Subcutaneous abdominal adipose tissue (tissue), 5 donors: ENCODE measurements at regions not wholly inside any gene's neighbourhood (a gene's known extent, or its start where the extent isn't known, plus 50 kb on each side); places are given as distances from the start of the nearest gene placed in this dataset.

Source experiments
- H3K27ac ChIP-seq: one replicate; pipeline ENCODE4 v1.7.0; 2013; ENCODE audit warnings: low read depth, mild to moderate bottlenecking, inconsistent platforms, low read length, moderate library complexity
- H3K27me3 ChIP-seq, 5 donors: one replicate each; pipeline ENCODE4 v1.7.0; 2013; ENCODE audit warnings: low read length in 5 of 5, inconsistent platforms in 1 of 5; ENCODE audit not compliant: control insufficient read depth in 5 of 5, insufficient read depth in 4 of 5
- H3K36me3 ChIP-seq, 5 donors: one replicate each; pipeline ENCODE4 v1.7.0; 2013; ENCODE audit warnings: low read length in 5 of 5; ENCODE audit not compliant: control insufficient read depth in 5 of 5, insufficient read depth in 5 of 5
- H3K4me1 ChIP-seq, 5 donors: one replicate each; pipeline ENCODE4 v1.7.0; 2013; ENCODE audit warnings: low read length in 5 of 5, mild to moderate bottlenecking in 3 of 5, moderate library complexity in 1 of 5; ENCODE audit not compliant: control insufficient read depth in 5 of 5, insufficient read depth in 5 of 5
- H3K4me3 ChIP-seq, 5 donors: one replicate each; pipeline ENCODE4 v1.7.0; 2013; ENCODE audit warnings: low read length in 5 of 5, low read depth in 1 of 5
- H3K9ac ChIP-seq, 5 donors: one replicate each; pipeline ENCODE4 v1.7.0; 2013; ENCODE audit warnings: low read length in 5 of 5, mild to moderate bottlenecking in 4 of 5, moderate library complexity in 3 of 5
- H3K9me3 ChIP-seq, 5 donors: one replicate each; pipeline ENCODE4 v1.7.0; 2013; ENCODE audit warnings: low read length in 5 of 5; ENCODE audit not compliant: control insufficient read depth in 5 of 5
- donor health status: healthy.
- donor health status: healthy.
- donor health status: healthy.
- donor health status: healthy.
- donor health status: healthy.

DNA sequence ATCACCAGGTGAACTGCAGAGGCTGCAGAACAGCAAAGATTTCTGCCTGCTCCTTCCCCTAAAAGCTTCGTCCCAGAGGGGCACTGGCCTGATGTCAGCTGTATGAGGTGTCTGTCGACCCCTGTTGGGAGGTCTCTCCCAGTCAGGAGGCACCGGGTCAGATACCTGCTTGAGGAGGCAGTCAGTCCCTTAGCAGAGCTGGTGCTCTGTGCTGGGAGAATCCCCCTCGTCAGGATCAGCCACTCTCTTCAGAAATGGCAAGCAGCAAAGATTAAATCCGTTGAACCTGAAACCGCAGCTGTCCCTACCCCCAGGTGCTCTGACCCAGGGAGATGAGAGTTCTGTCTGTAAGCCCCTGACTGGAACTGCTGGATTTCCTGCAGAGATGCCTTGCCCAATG is 1166.3 kb upstream of the ADGRL3 start:
- H3K9me3 ChIP-seq: peaks cover 0 to 3% (median 0%) of the 10 kb centered on the region in 5 donors
- no peaks in the 10 kb centered on the region for H3K27me3 ChIP-seq
- H3K27ac ChIP-seq: no peak overlapping the region
- H3K36me3 ChIP-seq: no peaks in the 10 kb centered on the region
- no peak overlapping the region for H3K4me3 ChIP-seq
- no peaks in the 10 kb centered on the region for H3K4me1 ChIP-seq
- H3K9ac ChIP-seq: no peak overlapping the region

DNA sequence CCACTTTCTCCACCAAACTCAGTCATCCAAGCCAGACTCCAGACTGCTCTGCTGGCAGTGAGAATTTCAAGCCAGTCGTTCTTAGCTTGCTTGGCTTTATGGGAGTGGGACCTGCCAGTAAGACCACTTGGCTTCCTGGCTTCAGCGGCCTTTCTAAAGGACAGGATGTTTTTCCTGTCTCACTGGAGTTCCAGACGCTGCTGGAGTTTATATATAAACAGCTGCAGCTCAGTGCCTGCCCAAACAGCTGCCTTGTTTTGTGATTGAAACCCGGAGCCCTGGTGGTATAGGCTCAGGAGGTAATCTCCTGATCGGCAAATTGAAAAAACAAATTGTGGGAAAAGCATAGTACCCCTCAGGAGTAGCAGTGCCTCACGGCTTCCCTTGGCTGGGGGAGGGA is 1165.8 kb upstream of the ADGRL3 start:
- H3K27me3 ChIP-seq: no peaks in the 10 kb centered on the region
- no peaks in the 10 kb centered on the region for H3K4me1 ChIP-seq
- no peaks in the 10 kb centered on the region for H3K36me3 ChIP-seq
- no peak overlapping the region for H3K9ac ChIP-seq
- H3K27ac ChIP-seq: no peak overlapping the region
- peaks cover 0 to 3% (median 0%) of the 10 kb centered on the region in 5 donors for H3K9me3 ChIP-seq
- H3K4me3 ChIP-seq: no peak overlapping the region

DNA sequence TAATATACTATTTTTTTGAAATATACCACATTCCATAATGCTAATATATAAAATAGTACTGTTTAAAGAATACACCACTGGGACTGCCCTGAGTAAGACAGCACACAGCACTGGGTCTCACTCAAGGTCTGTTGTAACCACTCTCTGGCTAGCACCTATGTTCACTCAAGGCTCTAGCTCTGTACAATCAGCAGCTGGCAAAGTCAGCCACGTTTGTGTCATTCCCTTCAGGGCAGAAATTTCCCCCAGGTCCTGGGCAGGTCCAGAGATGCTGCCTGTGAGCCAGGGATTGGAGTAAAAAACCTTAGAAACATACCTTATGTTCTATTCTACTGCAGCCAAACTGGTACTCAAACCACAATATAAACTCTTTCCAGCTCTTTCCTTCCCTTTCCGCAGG is 1160.2 kb upstream of the ADGRL3 start:
- no peak overlapping the region for H3K4me3 ChIP-seq
- no peak overlapping the region for H3K27ac ChIP-seq
- H3K36me3 ChIP-seq: no peaks in the 10 kb centered on the region

GRCh38 chr4:60042231-60042652 is 1157.9 kb upstream of the ADGRL3 start:
- H3K9me3 ChIP-seq: peaks cover 0 to 24% (median 9%) of the 10 kb centered on the region in 5 donors
- no peaks in the 10 kb centered on the region for H3K27me3 ChIP-seq
- no peaks in the 10 kb centered on the region for H3K36me3 ChIP-seq
- no peak overlapping the region for H3K4me3 ChIP-seq
- H3K27ac ChIP-seq: no peak overlapping the region
- no peak overlapping the region for H3K9ac ChIP-seq
- no peaks in the 10 kb centered on the region for H3K4me1 ChIP-seq

More for the DNA sequence above, 1160.2 kb upstream of the ADGRL3 start:
- Histone ChIP-seq H3K9ac (no peak overlapping the region), H3K9me3 (peaks cover 0 to 24% (median 9%) of the 10 kb centered on the region in 5 donors), H3K4me1 (no peaks in the 10 kb centered on the region), H3K27me3 (no peaks in the 10 kb centered on the region)

DNA sequence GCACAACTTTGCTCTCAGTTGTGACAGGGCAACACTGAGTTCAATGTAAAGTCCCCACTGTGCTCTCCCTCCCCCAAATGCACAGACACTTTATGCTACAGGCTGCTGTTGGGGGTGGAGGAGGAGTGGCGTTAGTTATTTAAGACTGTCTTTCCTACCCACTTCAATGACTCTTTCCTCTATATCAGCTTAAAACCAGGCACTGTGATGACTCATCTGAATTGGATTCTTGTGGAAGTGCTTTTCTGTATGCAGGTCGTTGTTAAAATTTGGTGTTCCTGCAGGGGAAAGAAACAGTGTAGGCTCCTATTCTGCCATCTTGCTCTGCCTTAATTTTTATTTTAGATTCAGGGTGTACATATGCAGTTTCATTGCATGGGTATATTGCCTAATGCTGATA is 1157.2 kb upstream of the ADGRL3 start:
- H3K27me3 ChIP-seq: no peaks in the 10 kb centered on the region
- H3K36me3 ChIP-seq: no peaks in the 10 kb centered on the region
- H3K9ac ChIP-seq: no peak overlapping the region
- no peak overlapping the region for H3K27ac ChIP-seq
- H3K9me3 ChIP-seq: peaks cover 0 to 24% (median 9%) of the 10 kb centered on the region in 5 donors
- H3K4me1 ChIP-seq: no peaks in the 10 kb centered on the region
- no peak overlapping the region for H3K4me3 ChIP-seq

- no peak overlapping the region for H3K27ac ChIP-seq
- no peaks in the 10 kb centered on the region for H3K4me1 ChIP-seq
Measured at GRCh38 chr4:60078984-60079383, 1121.1 kb upstream of the ADGRL3 start.

GRCh38 chr4:60081839-60082238 is 1118.3 kb upstream of the ADGRL3 start:
- Histone ChIP-seq H3K9ac (no peak overlapping the region), H3K36me3 (no peaks in the 10 kb centered on the region), H3K9me3 (no peaks in the 10 kb centered on the region), H3K4me3 (no peak overlapping the region), H3K27me3 (no peaks in the 10 kb centered on the region), H3K27ac (no peak overlapping the region), H3K4me1 (no peaks in the 10 kb centered on the region)

More at GRCh38 chr4:60078984-60079383, 1121.1 kb upstream of the ADGRL3 start:
- H3K36me3 ChIP-seq: no peaks in the 10 kb centered on the region
- no peaks in the 10 kb centered on the region for H3K27me3 ChIP-seq
- H3K9me3 ChIP-seq: no peaks in the 10 kb centered on the region
- no peak overlapping the region for H3K4me3 ChIP-seq
- no peak overlapping the region for H3K9ac ChIP-seq

GRCh38 chr4:60088807-60089486 is 1111.2 kb upstream of the ADGRL3 start:
- H3K4me3 ChIP-seq: no peak overlapping the region
- H3K36me3 ChIP-seq: no peaks in the 10 kb centered on the region
- no peaks in the 10 kb centered on the region for H3K9me3 ChIP-seq
- no peaks in the 10 kb centered on the region for H3K27me3 ChIP-seq
- H3K4me1 ChIP-seq: no peaks in the 10 kb centered on the region
- no peak overlapping the region for H3K9ac ChIP-seq
- no peak overlapping the region for H3K27ac ChIP-seq

- Histone ChIP-seq H3K4me3 (no peak overlapping the region), H3K27me3 (no peaks in the 10 kb centered on the region), H3K9me3 (no peaks in the 10 kb centered on the region), H3K4me1 (no peaks in the 10 kb centered on the region), H3K27ac (no peak overlapping the region), H3K36me3 (no peaks in the 10 kb centered on the region), H3K9ac (no peak overlapping the region)
Measured at GRCh38 chr4:60089546-60090273, 1110.4 kb upstream of the ADGRL3 start.

- H3K4me1 ChIP-seq: no peaks in the 10 kb centered on the region
- H3K27ac ChIP-seq: no peak overlapping the region
- H3K4me3 ChIP-seq: no peak overlapping the region
- no peaks in the 10 kb centered on the region for H3K27me3 ChIP-seq
- no peak overlapping the region for H3K9ac ChIP-seq
- no peaks in the 10 kb centered on the region for H3K36me3 ChIP-seq
- no peaks in the 10 kb centered on the region for H3K9me3 ChIP-seq
Measured at GRCh38 chr4:60096676-60097075, 1103.5 kb upstream of the ADGRL3 start.
